ENCODE measurements at regions not wholly inside any gene's neighbourhood (a gene's known extent, or its start where the extent isn't known, plus 50 kb on each side); places are given as distances from the start of the nearest gene placed in this dataset.

GRCh38 chr6:134739299-134740026, 210.4 kb downstream of the ALDH8A1 start:
- TF ChIP-seq CTCF (IDR thresholded peaks at IDR 0.05) (no peak), POLR2A (IDR thresholded peaks at IDR 0.05) (no peak)

All from uterus (tissue), 2 donors.